Breast epithelium (tissue), 3 donors: ENCODE measurements at regions not wholly inside any gene's neighbourhood (a gene's known extent, or its start where the extent isn't known, plus 50 kb on each side); places are given as distances from the start of the nearest gene placed in this dataset.

Source experiments
- POLR2A ChIP-seq: fragments of 450-650 bp; IDR thresholded peaks from one replicate; pipeline ENCODE4 v1.6.1; 2016; ENCODE audit warnings: antibody characterized with exemption, mild to moderate bottlenecking, moderate library complexity
- POLR2AphosphoS5 ChIP-seq, 3 donors: sonication (generic); formaldehyde crosslinking; IDR thresholded peaks; one replicate each; pipeline ENCODE4 v1.6.1; 2017; ENCODE audit warnings: antibody characterized with exemption in 3 of 3
- TF ChIP-seq, protein P1 (sequence below), 3 donors: fragments of 450-650 bp; IDR thresholded peaks; one replicate each; pipeline ENCODE4 v1.5.1; 2016 to 2017; ENCODE audit warnings: antibody characterized with exemption in 3 of 3, mild to moderate bottlenecking in 3 of 3, moderate library complexity in 3 of 3

DNA sequence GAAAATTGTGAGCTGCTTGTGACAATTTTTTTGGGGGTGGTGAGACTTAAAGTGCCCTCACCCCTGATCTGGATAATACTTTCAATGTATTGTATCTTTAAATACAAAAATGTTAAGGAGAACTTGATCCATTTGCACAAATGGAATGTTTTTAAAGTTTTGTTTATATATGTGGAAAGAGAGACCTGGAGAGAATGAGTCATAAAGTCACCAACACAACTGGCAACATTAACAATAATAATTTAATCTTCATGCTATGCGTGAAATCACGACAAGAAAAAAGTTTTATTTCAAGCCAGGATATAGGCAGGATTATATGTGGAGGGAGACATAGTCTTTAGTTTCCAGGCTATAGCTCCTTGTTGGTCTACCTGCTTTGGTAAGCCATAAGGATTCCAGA, 537.5 kb downstream of the GPAM start:
- TF ChIP-seq, protein P1, sequence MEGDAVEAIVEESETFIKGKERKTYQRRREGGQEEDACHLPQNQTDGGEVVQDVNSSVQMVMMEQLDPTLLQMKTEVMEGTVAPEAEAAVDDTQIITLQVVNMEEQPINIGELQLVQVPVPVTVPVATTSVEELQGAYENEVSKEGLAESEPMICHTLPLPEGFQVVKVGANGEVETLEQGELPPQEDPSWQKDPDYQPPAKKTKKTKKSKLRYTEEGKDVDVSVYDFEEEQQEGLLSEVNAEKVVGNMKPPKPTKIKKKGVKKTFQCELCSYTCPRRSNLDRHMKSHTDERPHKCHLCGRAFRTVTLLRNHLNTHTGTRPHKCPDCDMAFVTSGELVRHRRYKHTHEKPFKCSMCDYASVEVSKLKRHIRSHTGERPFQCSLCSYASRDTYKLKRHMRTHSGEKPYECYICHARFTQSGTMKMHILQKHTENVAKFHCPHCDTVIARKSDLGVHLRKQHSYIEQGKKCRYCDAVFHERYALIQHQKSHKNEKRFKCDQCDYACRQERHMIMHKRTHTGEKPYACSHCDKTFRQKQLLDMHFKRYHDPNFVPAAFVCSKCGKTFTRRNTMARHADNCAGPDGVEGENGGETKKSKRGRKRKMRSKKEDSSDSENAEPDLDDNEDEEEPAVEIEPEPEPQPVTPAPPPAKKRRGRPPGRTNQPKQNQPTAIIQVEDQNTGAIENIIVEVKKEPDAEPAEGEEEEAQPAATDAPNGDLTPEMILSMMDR (IDR thresholded peaks at IDR 0.05), result no peak
- TF ChIP-seq POLR2A, result no peak
- no peak for TF ChIP-seq POLR2AphosphoS5 (IDR thresholded peaks at IDR 0.05)
